ENCODE measurements at regions not wholly inside any gene's neighbourhood (a gene's known extent, or its start where the extent isn't known, plus 50 kb on each side); places are given as distances from the start of the nearest gene placed in this dataset.

- POLR2A ChIA-PET, result no interaction called here
- H3K4me3 Mint-ChIP-seq, result no peak overlapping the region
- H3K27me3 ChIP-seq (ENCODE audit: control insufficient read depth in 1 of 2, insufficient read depth in 2 of 2, low read length in 2 of 2), result no peaks in the 10 kb centered on the region
- no peak overlapping the region for H3K4me3 ChIP-seq (ENCODE audit: low read length)
- no peaks in the 10 kb centered on the region for H3K36me3 Mint-ChIP-seq (ENCODE audit: low read depth)
- intact Hi-C loops (cut with DNase I, micrococcal nuclease), result no loop called here
- TF ChIP-seq, protein P1, sequence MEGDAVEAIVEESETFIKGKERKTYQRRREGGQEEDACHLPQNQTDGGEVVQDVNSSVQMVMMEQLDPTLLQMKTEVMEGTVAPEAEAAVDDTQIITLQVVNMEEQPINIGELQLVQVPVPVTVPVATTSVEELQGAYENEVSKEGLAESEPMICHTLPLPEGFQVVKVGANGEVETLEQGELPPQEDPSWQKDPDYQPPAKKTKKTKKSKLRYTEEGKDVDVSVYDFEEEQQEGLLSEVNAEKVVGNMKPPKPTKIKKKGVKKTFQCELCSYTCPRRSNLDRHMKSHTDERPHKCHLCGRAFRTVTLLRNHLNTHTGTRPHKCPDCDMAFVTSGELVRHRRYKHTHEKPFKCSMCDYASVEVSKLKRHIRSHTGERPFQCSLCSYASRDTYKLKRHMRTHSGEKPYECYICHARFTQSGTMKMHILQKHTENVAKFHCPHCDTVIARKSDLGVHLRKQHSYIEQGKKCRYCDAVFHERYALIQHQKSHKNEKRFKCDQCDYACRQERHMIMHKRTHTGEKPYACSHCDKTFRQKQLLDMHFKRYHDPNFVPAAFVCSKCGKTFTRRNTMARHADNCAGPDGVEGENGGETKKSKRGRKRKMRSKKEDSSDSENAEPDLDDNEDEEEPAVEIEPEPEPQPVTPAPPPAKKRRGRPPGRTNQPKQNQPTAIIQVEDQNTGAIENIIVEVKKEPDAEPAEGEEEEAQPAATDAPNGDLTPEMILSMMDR (IDR thresholded peaks at IDR 0.05), result no peak
- H3K27ac Mint-ChIP-seq, result no peak overlapping the region
- ATAC-seq (ENCODE audit: poor library complexity) (no peak), DNase-seq (no peak)
- H3K36me3 ChIP-seq (ENCODE audit: insufficient read depth, low read length), result no peaks in the 10 kb centered on the region
- peaks cover 0 to 9% of the 10 kb centered on the region in 2 experiments for H3K9me3 ChIP-seq (ENCODE audit: control insufficient read depth in 1 of 2, insufficient read depth in 1 of 2, low read length in 2 of 2)
- H3K9me3 Mint-ChIP-seq, result peaks cover 10% of the 10 kb centered on the region
- H3K4me1 Mint-ChIP-seq (ENCODE audit: low read depth), result no peaks in the 10 kb centered on the region
- CTCF ChIA-PET, result no interaction called here
- no peaks in the 10 kb centered on the region for H3K4me1 ChIP-seq (ENCODE audit: insufficient read depth, low read length)
- no peak overlapping the region for H3K27ac ChIP-seq (ENCODE audit: low read depth in 1 of 2, low read length in 2 of 2)
- no peaks in the 10 kb centered on the region for H3K27me3 Mint-ChIP-seq
Observed at GRCh38 chr3:162994165-162994564, 1497.6 kb downstream of the OTOL1 start.

DNA sequence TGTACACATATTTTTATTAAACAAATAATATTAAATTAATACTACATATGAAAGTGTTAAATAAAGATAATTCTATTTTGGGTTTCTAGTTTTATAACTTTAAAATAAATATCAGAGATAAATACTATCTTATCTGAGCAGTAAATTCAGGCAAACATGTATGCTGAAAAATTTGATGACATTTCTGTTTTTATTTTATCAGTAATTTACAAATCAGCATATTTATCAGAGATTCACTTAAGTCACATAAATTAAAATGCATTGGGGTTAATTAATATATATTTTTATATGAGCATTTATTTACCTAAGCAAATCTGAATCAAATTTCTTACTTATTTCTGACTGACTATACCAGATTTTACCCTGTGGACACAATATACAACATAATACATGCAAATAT, 1499.8 kb downstream of the OTOL1 start:
- Histone ChIP-seq H3K9me3 (ENCODE audit: control insufficient read depth in 1 of 2, insufficient read depth in 1 of 2, low read length in 2 of 2) (peaks cover 0 to 9% of the 10 kb centered on the region in 2 experiments), H3K4me3 (ENCODE audit: low read length) (no peak overlapping the region), H3K27me3 (ENCODE audit: control insufficient read depth in 1 of 2, insufficient read depth in 2 of 2, low read length in 2 of 2) (no peaks in the 10 kb centered on the region), H3K27ac (ENCODE audit: low read depth in 1 of 2, low read length in 2 of 2) (no peak overlapping the region), H3K36me3 (ENCODE audit: insufficient read depth, low read length) (no peaks in the 10 kb centered on the region), H3K4me1 (ENCODE audit: insufficient read depth, low read length) (no peaks in the 10 kb centered on the region)
- TF ChIP-seq, protein P1 (IDR thresholded peaks at IDR 0.05), result no peak
- intact Hi-C loops (cut with DNase I, micrococcal nuclease), result no loop called here
- Mint-ChIP-seq H3K9me3 (peaks cover 12% of the 10 kb centered on the region), H3K36me3 (ENCODE audit: low read depth) (no peaks in the 10 kb centered on the region), H3K27me3 (no peaks in the 10 kb centered on the region), H3K4me3 (no peak overlapping the region), H3K4me1 (ENCODE audit: low read depth) (no peaks in the 10 kb centered on the region), H3K27ac (no peak overlapping the region)
- DNase-seq (no peak), ATAC-seq (ENCODE audit: poor library complexity) (no peak)
- ChIA-PET CTCF (no interaction called here), POLR2A (no interaction called here)

DNA sequence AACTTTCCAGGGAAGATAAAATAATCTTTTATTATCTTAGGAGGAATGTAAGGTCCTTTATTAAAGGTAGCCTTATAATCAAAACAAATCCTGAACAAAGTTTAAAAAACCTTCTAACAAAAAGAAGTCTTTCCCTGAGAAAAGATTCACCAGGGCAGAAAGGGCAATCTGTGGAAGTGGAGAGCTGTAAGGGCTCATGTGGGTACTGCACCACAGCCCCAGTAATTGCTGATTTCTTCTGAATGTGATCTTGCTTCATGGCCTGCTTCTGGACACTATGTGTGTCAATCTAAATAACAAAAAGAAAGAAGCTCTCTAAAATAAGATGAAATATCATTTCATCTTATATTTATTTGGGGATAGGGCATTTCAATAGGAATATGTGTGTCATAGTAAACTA, 1501.6 kb downstream of the OTOL1 start:
- H3K4me1 ChIP-seq (ENCODE audit: insufficient read depth, low read length), result no peaks in the 10 kb centered on the region
- no peaks in the 10 kb centered on the region for H3K27me3 Mint-ChIP-seq
- H3K27me3 ChIP-seq (ENCODE audit: control insufficient read depth in 1 of 2, insufficient read depth in 2 of 2, low read length in 2 of 2), result no peaks in the 10 kb centered on the region
- H3K27ac ChIP-seq (ENCODE audit: low read depth in 1 of 2, low read length in 2 of 2), result no peak overlapping the region
- intact Hi-C loops (cut with DNase I, micrococcal nuclease), result no loop called here
- peaks cover 11% of the 10 kb centered on the region for H3K9me3 Mint-ChIP-seq
- TF ChIP-seq, protein P1 (IDR thresholded peaks at IDR 0.05), result no peak
- ChIA-PET POLR2A (no interaction called here), CTCF (no interaction called here)
- peaks cover 0 to 9% of the 10 kb centered on the region in 2 experiments for H3K9me3 ChIP-seq (ENCODE audit: control insufficient read depth in 1 of 2, insufficient read depth in 1 of 2, low read length in 2 of 2)
- H3K36me3 Mint-ChIP-seq (ENCODE audit: low read depth), result no peaks in the 10 kb centered on the region
- no peaks in the 10 kb centered on the region for H3K4me1 Mint-ChIP-seq (ENCODE audit: low read depth)
- DNase-seq, result no peak
- no peak overlapping the region for H3K4me3 Mint-ChIP-seq
- H3K4me3 ChIP-seq (ENCODE audit: low read length), result no peak overlapping the region
- H3K27ac Mint-ChIP-seq, result no peak overlapping the region
- no peaks in the 10 kb centered on the region for H3K36me3 ChIP-seq (ENCODE audit: insufficient read depth, low read length)
- ATAC-seq (ENCODE audit: poor library complexity), result no peak

All from CD4-positive, alpha-beta T cell (primary cell).